ENCODE measurements at regions not wholly inside any gene's neighbourhood (a gene's known extent, or its start where the extent isn't known, plus 50 kb on each side); places are given as distances from the start of the nearest gene placed in this dataset.

DNA sequence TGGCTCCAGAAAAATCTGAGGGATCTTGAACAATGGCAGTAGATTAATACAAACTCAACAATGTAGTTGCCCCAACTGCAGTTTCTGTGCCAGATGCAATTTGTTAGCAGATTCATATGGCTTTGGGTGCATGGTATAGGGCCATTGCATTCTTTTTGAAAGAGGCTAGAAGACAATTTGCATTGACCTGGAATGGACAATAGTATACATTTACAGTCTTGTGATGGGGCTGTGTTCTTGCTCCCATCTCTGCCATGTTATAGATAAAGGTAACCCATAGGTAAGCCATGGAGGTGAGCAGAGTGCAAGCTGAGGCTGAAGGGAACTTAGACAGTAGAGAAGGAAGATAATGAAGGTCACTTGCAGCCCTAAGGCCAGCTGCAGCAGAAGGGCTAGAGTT, 50.1 kb upstream of the DIO3 start:
- DNase-seq = no peak
- no peak for TF ChIP-seq CTCF (IDR thresholded peaks at IDR 0.05; ENCODE audit: low read depth, low read length, missing control alignments)
- H3K36me3 ChIP-seq (replicated peaks) = no peaks in the 10 kb centered on the region
- H3K4me3 ChIP-seq (ENCODE audit: low read depth, low read length) = no peak overlapping the region
- no peak overlapping the region for H3K27ac ChIP-seq
- H3K27me3 ChIP-seq (replicated peaks) = no peaks in the 10 kb centered on the region
- in situ Hi-C loops (cut with HindIII; ENCODE audit: low pct_ligation_motif_present, low sequenced_read_pairs) = no loop called here

Data from brain microvascular endothelial cell (primary cell).